ENCODE measurements at regions not wholly inside any gene's neighbourhood (a gene's known extent, or its start where the extent isn't known, plus 50 kb on each side); places are given as distances from the start of the nearest gene placed in this dataset.

- DNase-seq (ENCODE audit: low read depth): no peak
- H3K4me3 ChIP-seq (ENCODE audit: low read depth, low read length): no peak overlapping the region
Measured at GRCh38 chr18:39737869-39738268, 2172.3 kb upstream of the CELF4 start.

- no peak for DNase-seq (ENCODE audit: low read depth)
- H3K4me3 ChIP-seq (ENCODE audit: low read depth, low read length): no peak overlapping the region
Measured at GRCh38 chr18:39732918-39733317, 2167.3 kb upstream of the CELF4 start.

- no peak for DNase-seq (ENCODE audit: low read depth)
Measured at GRCh38 chr18:39730606-39731005, 2165.0 kb upstream of the CELF4 start.

GRCh38 chr18:39724652-39725051 lies 2159.1 kb upstream of the CELF4 start:
- peak; percentile 46 for DNase-seq (ENCODE audit: low read depth)
- no peak overlapping the region for H3K4me3 ChIP-seq (ENCODE audit: low read depth, low read length)

More at GRCh38 chr18:39730606-39731005, 2165.0 kb upstream of the CELF4 start:
- no peak overlapping the region for H3K4me3 ChIP-seq (ENCODE audit: low read depth, low read length)

- DNase-seq (ENCODE audit: low read depth): no peak
- no peak overlapping the region for H3K4me3 ChIP-seq (ENCODE audit: low read depth, low read length)
Measured at GRCh38 chr18:39721712-39722111, 2156.1 kb upstream of the CELF4 start.

- no peak for DNase-seq (ENCODE audit: low read depth)
- no peak overlapping the region for H3K4me3 ChIP-seq (ENCODE audit: low read depth, low read length)
Measured at GRCh38 chr18:39713961-39714360, 2148.4 kb upstream of the CELF4 start.

- DNase-seq (ENCODE audit: low read depth): no peak
- no peak overlapping the region for H3K4me3 ChIP-seq (ENCODE audit: low read depth, low read length)
Measured at GRCh38 chr18:39711701-39712100, 2146.1 kb upstream of the CELF4 start.

GRCh38 chr18:39705362-39705761 lies 2139.8 kb upstream of the CELF4 start:
- no peak for DNase-seq (ENCODE audit: low read depth)
- H3K4me3 ChIP-seq (ENCODE audit: low read depth, low read length): no peak overlapping the region

- no peak overlapping the region for H3K4me3 ChIP-seq (ENCODE audit: low read depth, low read length)
- no peak for DNase-seq (ENCODE audit: low read depth)
Measured at GRCh38 chr18:39702888-39703287, 2137.3 kb upstream of the CELF4 start.

GRCh38 chr18:39701839-39702238 lies 2136.2 kb upstream of the CELF4 start:
- no peak overlapping the region for H3K4me3 ChIP-seq (ENCODE audit: low read depth, low read length)
- no peak for DNase-seq (ENCODE audit: low read depth)

GRCh38 chr18:39701055-39701783 lies 2135.6 kb upstream of the CELF4 start:
- no peak for DNase-seq (ENCODE audit: low read depth)
- no peak overlapping the region for H3K4me3 ChIP-seq (ENCODE audit: low read depth, low read length)

- DNase-seq (ENCODE audit: low read depth): no peak
- no peak overlapping the region for H3K4me3 ChIP-seq (ENCODE audit: low read depth, low read length)
Measured at GRCh38 chr18:39699340-39699964, 2133.9 kb upstream of the CELF4 start.

GRCh38 chr18:39698436-39698835 lies 2132.8 kb upstream of the CELF4 start:
- H3K4me3 ChIP-seq (ENCODE audit: low read depth, low read length): no peak overlapping the region
- no peak for DNase-seq (ENCODE audit: low read depth)

- no peak for DNase-seq (ENCODE audit: low read depth)
- no peak overlapping the region for H3K4me3 ChIP-seq (ENCODE audit: low read depth, low read length)
Measured at GRCh38 chr18:39693359-39693758, 2127.8 kb upstream of the CELF4 start.

GRCh38 chr18:39692367-39693015 lies 2126.9 kb upstream of the CELF4 start:
- no peak overlapping the region for H3K4me3 ChIP-seq (ENCODE audit: low read depth, low read length)
- no peak for DNase-seq (ENCODE audit: low read depth)

GRCh38 chr18:39685303-39685902 lies 2119.8 kb upstream of the CELF4 start:
- no peak for DNase-seq (ENCODE audit: low read depth)
- no peak overlapping the region for H3K4me3 ChIP-seq (ENCODE audit: low read depth, low read length)

- DNase-seq (ENCODE audit: low read depth): no peak
- H3K4me3 ChIP-seq (ENCODE audit: low read depth, low read length): no peak overlapping the region
Measured at GRCh38 chr18:39681061-39681460, 2115.5 kb upstream of the CELF4 start.

GRCh38 chr18:39675906-39676305 lies 2110.3 kb upstream of the CELF4 start:
- no peak for DNase-seq (ENCODE audit: low read depth)
- no peak overlapping the region for H3K4me3 ChIP-seq (ENCODE audit: low read depth, low read length)

GRCh38 chr18:39675368-39675767 lies 2109.8 kb upstream of the CELF4 start:
- peak; percentile 69 for DNase-seq (ENCODE audit: low read depth)
- no peak overlapping the region for H3K4me3 ChIP-seq (ENCODE audit: low read depth, low read length)

- no peak for DNase-seq (ENCODE audit: low read depth)
- no peak overlapping the region for H3K4me3 ChIP-seq (ENCODE audit: low read depth, low read length)
Measured at GRCh38 chr18:39672171-39672570, 2106.6 kb upstream of the CELF4 start.

All from skeletal muscle cell (primary cell).